CD8-positive, alpha-beta memory T cell (primary cell): ENCODE measurements at regions not wholly inside any gene's neighbourhood (a gene's known extent, or its start where the extent isn't known, plus 50 kb on each side); places are given as distances from the start of the nearest gene placed in this dataset.

Experiments
- CTCF ChIA-PET: fragments of 350-600 bp; sonication (Branson Sonifier 250); formaldehyde crosslinking; loops from one replicate; lab custom pipeline; 2021; ENCODE audit warnings: antibody characterized with exemption; lab: Charles Lee
- POLR2A ChIA-PET: fragments of 350-600 bp; sonication (Branson Sonifier 250); formaldehyde crosslinking; loops from one replicate; lab custom pipeline; 2021; ENCODE audit warnings: antibody characterized with exemption; lab: Charles Lee
- DNase-seq, 5 donors: peaks; one replicate each; pipeline versions ENCODE4 v3.0.0 to v3.0.0-alpha.2; 2020 to 2022; ENCODE audit warnings: mixed read lengths in 1 of 5
- H3K27ac ChIP-seq: one replicate; pipeline ENCODE4 v1.7.0; 2013; ENCODE audit warnings: low read depth, mild to moderate bottlenecking, low read length, moderate library complexity
- H3K27me3 ChIP-seq: 2 replicates; pipeline ENCODE4 v1.7.0; 2013; ENCODE audit warnings: low read length, mild to moderate bottlenecking; ENCODE audit not compliant: insufficient read depth, poor library complexity, severe bottlenecking
- H3K36me3 ChIP-seq: 2 replicates; pipeline ENCODE4 v1.7.0; 2013; ENCODE audit warnings: mild to moderate bottlenecking, low read length, moderate library complexity; ENCODE audit not compliant: insufficient read depth
- H3K4me1 ChIP-seq: 2 replicates; pipeline ENCODE4 v1.7.0; 2013; ENCODE audit warnings: mild to moderate bottlenecking, low read length, moderate library complexity; ENCODE audit not compliant: insufficient read depth
- H3K4me3 ChIP-seq: 2 replicates; pipeline ENCODE4 v1.7.0; 2013; ENCODE audit warnings: mild to moderate bottlenecking, low read length
- H3K9me3 ChIP-seq: 2 replicates; pipeline ENCODE4 v1.7.0; 2013; ENCODE audit warnings: mild to moderate bottlenecking, low read length
- H3K27ac Mint-ChIP-seq, 8 donors: one replicate each; pipeline ENCODE4 v1.8.0; 2020 to 2021; ENCODE audit warnings: mixed read lengths in 8 of 8, mild to moderate bottlenecking in 6 of 8, inconsistent platforms in 3 of 8, moderate library complexity in 3 of 8
- H3K27me3 Mint-ChIP-seq, 2 donors: one replicate each; pipeline ENCODE4 v1.8.0; 2020 to 2021; ENCODE audit warnings: mixed read lengths in 2 of 2, mild to moderate bottlenecking in 1 of 2, moderate library complexity in 1 of 2
- H3K36me3 Mint-ChIP-seq, 3 donors: one replicate each; pipeline ENCODE4 v1.8.0; 2020 to 2021; ENCODE audit warnings: mixed read lengths in 3 of 3, inconsistent platforms in 1 of 3, mild to moderate bottlenecking in 1 of 3
- H3K4me1 Mint-ChIP-seq, 3 donors: one replicate each; pipeline ENCODE4 v1.8.0; 2020 to 2021; ENCODE audit warnings: mixed read lengths in 3 of 3, inconsistent platforms in 1 of 3, mild to moderate bottlenecking in 1 of 3
- H3K4me3 Mint-ChIP-seq, 7 donors: one replicate each; pipeline ENCODE4 v1.8.0; 2020 to 2021; ENCODE audit warnings: mixed read lengths in 7 of 7, mild to moderate bottlenecking in 6 of 7, moderate library complexity in 4 of 7, inconsistent platforms in 2 of 7
- H3K9me3 Mint-ChIP-seq, 5 donors: one replicate each; pipeline ENCODE4 v1.8.0; 2020 to 2022; ENCODE audit warnings: mixed read lengths in 5 of 5, mild to moderate bottlenecking in 3 of 5, moderate library complexity in 2 of 5, inconsistent platforms in 1 of 5

DNA sequence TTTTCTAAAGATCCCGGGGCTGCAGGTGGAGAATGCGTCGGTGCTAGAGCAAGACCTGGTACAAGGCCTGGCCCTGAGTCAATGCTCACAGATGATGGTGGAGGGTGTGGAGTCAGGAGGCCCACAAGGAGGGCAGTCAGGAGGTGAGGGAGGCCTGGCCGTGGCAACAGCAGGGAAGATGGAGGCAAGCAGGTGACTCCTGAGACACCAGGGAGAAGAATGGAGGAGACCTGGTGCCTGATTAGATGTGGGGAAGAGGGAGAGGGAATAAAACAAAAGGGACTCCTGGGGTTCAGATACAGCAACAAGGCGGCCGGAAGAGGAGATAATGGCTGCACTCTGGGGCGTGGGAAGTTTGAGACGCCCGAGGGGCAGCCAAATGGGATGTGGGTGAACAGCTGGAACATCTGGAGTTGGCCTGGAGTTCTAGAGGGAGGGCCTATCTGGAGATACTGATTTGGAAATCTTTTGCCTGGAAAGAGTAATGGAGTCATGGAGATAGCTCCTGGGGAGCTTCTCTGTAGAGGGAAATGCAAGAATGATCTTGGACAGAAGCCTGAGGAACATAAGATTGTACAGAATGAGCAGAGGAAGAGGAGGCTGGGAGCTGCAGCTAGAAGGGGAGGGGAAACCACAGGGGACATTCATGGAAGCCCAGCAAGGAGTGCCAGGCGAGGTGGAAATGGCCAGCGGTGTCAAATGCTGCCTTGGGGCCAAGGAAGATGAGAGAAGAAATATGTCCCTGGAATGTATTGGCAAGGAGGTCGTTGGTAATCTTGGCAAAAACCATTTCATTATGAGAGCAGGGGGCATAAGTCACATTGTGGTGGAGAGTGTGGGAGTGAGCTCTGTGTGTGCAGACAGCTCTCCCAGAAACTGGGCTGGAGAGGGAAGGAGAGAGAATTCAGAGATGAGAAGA, 67.5 kb upstream of the CORO2B start:
- Histone ChIP-seq H3K4me3 (no peak overlapping the region), H3K27me3 (no peaks in the 10 kb centered on the region), H3K27ac (no peak overlapping the region), H3K9me3 (no peaks in the 10 kb centered on the region), H3K36me3 (no peaks in the 10 kb centered on the region), H3K4me1 (no peaks in the 10 kb centered on the region)
- peaks cover 7 to 43% of the 10 kb centered on the region in 2 donors for H3K27me3 Mint-ChIP-seq
- ChIA-PET POLR2A (no interaction called here), CTCF (no interaction called here)
- H3K9me3 Mint-ChIP-seq: peaks cover 3 to 13% (median 4%) of the 10 kb centered on the region in 5 donors
- H3K4me1 Mint-ChIP-seq: no peaks in the 10 kb centered on the region
- H3K4me3 Mint-ChIP-seq: no peak overlapping the region
- no peak for DNase-seq
- H3K36me3 Mint-ChIP-seq: no peaks in the 10 kb centered on the region
- no peak overlapping the region for H3K27ac Mint-ChIP-seq

DNA sequence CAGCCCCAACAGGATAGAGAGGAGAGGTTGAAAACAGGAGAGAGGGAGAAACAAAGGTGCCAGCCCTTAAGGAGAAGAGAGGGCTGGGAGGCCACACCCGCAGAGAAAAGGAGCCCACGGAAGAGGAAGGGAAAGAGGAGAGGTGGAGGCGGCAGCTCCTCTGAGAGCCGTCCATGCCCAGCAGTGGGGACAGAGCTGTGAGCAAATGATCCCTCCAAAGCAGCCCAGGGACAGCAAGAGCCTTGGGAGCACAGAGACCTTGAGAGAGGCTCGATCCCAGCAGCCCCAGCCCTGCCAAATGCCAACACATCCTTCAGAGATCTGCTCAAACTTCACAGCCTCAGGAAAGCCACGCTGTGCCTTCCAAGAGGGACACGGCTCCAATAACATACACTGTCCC, 66.7 kb upstream of the CORO2B start:
- no peaks in the 10 kb centered on the region for H3K36me3 Mint-ChIP-seq
- H3K4me1 Mint-ChIP-seq: no peaks in the 10 kb centered on the region
- H3K4me1 ChIP-seq: no peaks in the 10 kb centered on the region
- CTCF ChIA-PET: no interaction called here
- H3K4me3 ChIP-seq: no peak overlapping the region
- no peaks in the 10 kb centered on the region for H3K27me3 ChIP-seq
- peaks cover 5 to 38% of the 10 kb centered on the region in 2 donors for H3K27me3 Mint-ChIP-seq
- H3K36me3 ChIP-seq: no peaks in the 10 kb centered on the region
- no peak overlapping the region for H3K4me3 Mint-ChIP-seq
- H3K27ac ChIP-seq: no peak overlapping the region
- peaks cover 3 to 13% (median 4%) of the 10 kb centered on the region in 5 donors for H3K9me3 Mint-ChIP-seq
- POLR2A ChIA-PET: no interaction called here
- H3K27ac Mint-ChIP-seq: no peak overlapping the region
- no peak for DNase-seq
- no peaks in the 10 kb centered on the region for H3K9me3 ChIP-seq

DNA sequence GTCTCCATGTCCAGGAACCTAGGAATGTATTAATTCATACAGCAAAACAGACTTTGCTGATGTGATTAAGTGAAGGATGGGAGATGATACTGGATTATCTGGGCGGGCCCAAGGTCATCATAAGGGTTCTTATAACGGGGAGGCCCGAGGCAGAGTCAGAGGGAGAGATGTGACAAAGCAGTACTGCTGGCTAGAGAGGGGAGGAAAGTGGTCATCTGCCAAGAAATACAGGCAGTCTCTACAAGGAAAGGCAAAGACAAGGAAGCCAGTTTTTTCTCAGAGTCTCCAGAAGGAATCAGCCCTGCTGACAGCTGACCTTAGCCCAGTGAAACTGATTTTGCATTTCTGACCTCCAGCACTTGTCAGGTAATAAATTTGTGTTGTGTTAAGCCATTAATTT, 66.2 kb upstream of the CORO2B start:
- no peaks in the 10 kb centered on the region for H3K27me3 ChIP-seq
- H3K4me3 Mint-ChIP-seq: no peak overlapping the region
- H3K9me3 Mint-ChIP-seq: peaks cover 3 to 13% (median 4%) of the 10 kb centered on the region in 5 donors
- no peak overlapping the region for H3K27ac ChIP-seq
- no peaks in the 10 kb centered on the region for H3K4me1 Mint-ChIP-seq
- no peak for DNase-seq
- ChIA-PET POLR2A (no interaction called here), CTCF (no interaction called here)
- H3K36me3 Mint-ChIP-seq: no peaks in the 10 kb centered on the region
- peaks cover 5 to 35% of the 10 kb centered on the region in 2 donors for H3K27me3 Mint-ChIP-seq
- no peak overlapping the region for H3K27ac Mint-ChIP-seq
- H3K4me3 ChIP-seq: no peak overlapping the region
- H3K4me1 ChIP-seq: no peaks in the 10 kb centered on the region
- no peaks in the 10 kb centered on the region for H3K36me3 ChIP-seq
- H3K9me3 ChIP-seq: no peaks in the 10 kb centered on the region

DNA sequence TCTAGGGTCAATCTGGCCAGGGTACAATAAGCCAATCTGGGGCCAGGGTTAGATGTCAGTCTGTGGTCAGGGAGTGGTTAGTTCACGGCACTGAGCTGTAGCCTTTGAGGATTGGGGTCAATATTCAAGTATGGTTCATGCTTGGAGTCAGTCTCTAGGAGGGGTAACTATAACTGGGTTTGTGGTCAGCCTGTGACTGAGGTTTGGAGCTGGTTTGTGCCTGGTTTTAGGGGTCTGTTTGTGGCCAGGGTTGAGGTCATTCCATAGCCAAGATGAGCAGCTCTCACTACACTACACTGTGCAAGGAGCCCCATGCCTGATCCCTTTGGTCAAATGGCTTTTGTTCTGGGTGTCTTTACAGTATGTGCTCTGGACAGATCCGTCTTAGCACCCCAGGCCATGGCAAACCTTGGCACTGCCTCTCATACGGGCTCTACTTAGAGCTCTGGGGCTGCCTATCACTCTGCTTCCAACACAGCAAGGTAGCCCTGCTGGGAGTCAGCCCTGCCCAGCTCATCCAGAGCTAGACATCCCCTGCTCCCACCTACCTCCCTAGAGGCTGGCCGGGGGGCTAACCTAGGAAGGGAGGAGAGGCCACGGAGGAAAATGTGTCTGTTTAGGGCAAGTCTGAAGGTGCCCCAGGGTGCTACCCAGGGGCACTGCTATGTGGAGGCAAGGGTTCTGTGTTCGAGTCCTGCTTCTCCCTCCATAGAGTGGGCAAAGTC, 63.3 kb upstream of the CORO2B start:
- Mint-ChIP-seq H3K4me3 (no peak overlapping the region), H3K4me1 (no peaks in the 10 kb centered on the region), H3K36me3 (no peaks in the 10 kb centered on the region), H3K9me3 (peaks cover 3 to 13% (median 4%) of the 10 kb centered on the region in 5 donors), H3K27ac (no peak overlapping the region), H3K27me3 (peaks cover 5 to 21% of the 10 kb centered on the region in 2 donors)
- Histone ChIP-seq H3K9me3 (no peaks in the 10 kb centered on the region), H3K4me3 (no peak overlapping the region), H3K4me1 (no peaks in the 10 kb centered on the region), H3K27ac (no peak overlapping the region), H3K27me3 (no peaks in the 10 kb centered on the region), H3K36me3 (no peaks in the 10 kb centered on the region)
- ChIA-PET CTCF (interaction anchor here (1.2 kb wide), 1 partner anchor 34 kb away, joined by 3 read pairs; no protein-coding TSS in a partner anchor), POLR2A (no interaction called here)
- DNase-seq: no peak

DNA sequence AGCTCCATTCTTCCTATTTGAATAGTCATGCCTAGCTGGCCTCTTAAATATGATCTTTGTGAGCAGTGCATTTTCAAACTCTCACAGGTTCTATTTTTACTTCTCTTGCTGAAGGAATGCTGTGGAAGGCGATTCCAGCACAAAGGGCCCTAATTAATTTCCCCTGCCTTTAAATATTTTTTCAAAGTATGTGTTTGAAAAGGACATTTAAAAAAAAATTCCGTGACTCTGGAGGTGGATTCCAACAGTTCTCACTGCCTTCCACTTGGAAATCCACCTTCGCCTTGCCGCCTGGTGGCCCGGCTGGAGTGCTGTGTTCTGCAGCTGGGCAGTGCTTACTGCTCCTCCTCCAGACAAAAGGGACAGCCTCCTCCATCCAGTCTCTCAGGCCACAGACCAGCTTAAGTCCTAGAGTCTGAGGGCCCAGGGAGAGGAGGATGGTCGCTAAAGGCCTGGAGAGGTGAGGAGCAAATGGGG, 61.5 kb upstream of the CORO2B start:
- DNase-seq: no peak
- H3K36me3 Mint-ChIP-seq: no peaks in the 10 kb centered on the region
- H3K27me3 Mint-ChIP-seq: peaks cover 4 to 16% of the 10 kb centered on the region in 2 donors
- H3K4me1 ChIP-seq: no peaks in the 10 kb centered on the region
- ChIA-PET POLR2A (no interaction called here), CTCF (no interaction called here)
- no peak overlapping the region for H3K27ac Mint-ChIP-seq
- H3K9me3 Mint-ChIP-seq: peaks cover 3 to 13% (median 4%) of the 10 kb centered on the region in 5 donors
- no peaks in the 10 kb centered on the region for H3K4me1 Mint-ChIP-seq
- H3K27ac ChIP-seq: no peak overlapping the region
- H3K9me3 ChIP-seq: no peaks in the 10 kb centered on the region
- H3K4me3 Mint-ChIP-seq: no peak overlapping the region
- no peaks in the 10 kb centered on the region for H3K36me3 ChIP-seq
- H3K4me3 ChIP-seq: no peak overlapping the region
- H3K27me3 ChIP-seq: no peaks in the 10 kb centered on the region

DNA sequence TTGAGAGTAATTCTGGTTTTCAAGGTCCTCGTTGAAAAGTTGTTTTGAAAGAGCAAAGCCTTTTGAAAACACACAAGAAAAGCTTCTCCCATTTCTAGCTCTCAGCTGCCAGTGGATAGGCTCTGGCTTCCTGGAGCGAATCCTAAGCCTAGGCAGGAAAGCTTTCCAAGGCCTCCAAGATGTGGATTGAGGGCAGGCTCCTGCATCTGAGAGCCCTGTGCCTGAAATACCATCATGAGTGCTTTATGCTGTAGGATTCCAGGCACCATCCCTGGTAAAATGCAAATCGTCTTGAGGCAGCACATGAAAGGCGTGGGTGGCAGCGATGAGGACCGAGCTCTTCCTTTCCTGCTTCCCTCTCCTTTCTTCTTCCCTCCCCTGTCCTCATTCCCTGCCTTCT, 60.7 kb upstream of the CORO2B start:
- Mint-ChIP-seq H3K9me3 (peaks cover 0 to 13% (median 4%) of the 10 kb centered on the region in 5 donors), H3K4me1 (no peaks in the 10 kb centered on the region), H3K27me3 (peaks cover 2 to 22% of the 10 kb centered on the region in 2 donors), H3K36me3 (no peaks in the 10 kb centered on the region), H3K4me3 (no peak overlapping the region), H3K27ac (no peak overlapping the region)
- H3K27me3 ChIP-seq: no peaks in the 10 kb centered on the region
- H3K4me3 ChIP-seq: no peak overlapping the region
- ChIA-PET CTCF (no interaction called here), POLR2A (no interaction called here)
- no peaks in the 10 kb centered on the region for H3K36me3 ChIP-seq
- no peaks in the 10 kb centered on the region for H3K4me1 ChIP-seq
- no peaks in the 10 kb centered on the region for H3K9me3 ChIP-seq
- DNase-seq: no peak
- no peak overlapping the region for H3K27ac ChIP-seq

DNA sequence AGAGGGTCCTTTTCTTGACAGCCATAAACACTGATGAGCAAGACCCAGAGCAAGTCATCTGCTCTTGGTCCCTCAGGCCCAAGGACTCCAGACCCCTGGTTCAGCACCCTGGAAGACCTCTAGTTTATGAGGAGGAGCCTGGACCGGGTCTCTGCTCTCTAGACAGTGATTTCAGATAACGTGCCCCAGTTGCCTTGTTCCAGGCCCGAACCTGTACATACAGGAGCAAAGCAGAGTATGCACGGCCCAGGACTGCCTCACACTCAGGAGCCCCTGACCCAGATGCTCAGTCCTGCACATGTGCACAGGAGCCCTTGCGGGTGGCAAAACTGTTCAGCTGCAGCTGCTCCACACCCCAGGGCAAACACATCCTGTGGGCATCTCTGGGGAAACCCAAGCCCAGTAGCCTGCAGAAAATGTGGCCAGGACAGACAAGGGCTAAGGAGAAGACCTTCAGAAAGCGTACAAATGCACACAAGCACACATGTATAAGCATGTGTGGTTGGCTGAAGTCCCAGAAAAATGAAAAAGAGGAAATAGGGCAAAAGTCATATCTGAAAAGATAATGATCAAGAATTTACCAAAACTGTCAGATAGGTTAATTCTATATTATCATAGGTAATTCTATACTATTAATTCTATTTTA, 59.9 kb upstream of the CORO2B start:
- DNase-seq: no peak
- no peaks in the 10 kb centered on the region for H3K9me3 ChIP-seq
- no peaks in the 10 kb centered on the region for H3K27me3 ChIP-seq
- no peaks in the 10 kb centered on the region for H3K4me1 ChIP-seq
- Mint-ChIP-seq H3K4me1 (no peaks in the 10 kb centered on the region), H3K36me3 (no peaks in the 10 kb centered on the region), H3K27me3 (peaks cover 3 to 26% of the 10 kb centered on the region in 2 donors), H3K27ac (peak overlapping the region in 1 of 8 donors; percentile 61), H3K4me3 (no peak overlapping the region), H3K9me3 (peaks cover 0 to 5% (median 0%) of the 10 kb centered on the region in 5 donors)
- no peaks in the 10 kb centered on the region for H3K36me3 ChIP-seq
- ChIA-PET CTCF (no interaction called here), POLR2A (no interaction called here)
- H3K4me3 ChIP-seq: no peak overlapping the region
- no peak overlapping the region for H3K27ac ChIP-seq
